ENCODE measurements at regions not wholly inside any gene's neighbourhood (a gene's known extent, or its start where the extent isn't known, plus 50 kb on each side); places are given as distances from the start of the nearest gene placed in this dataset.

DNA sequence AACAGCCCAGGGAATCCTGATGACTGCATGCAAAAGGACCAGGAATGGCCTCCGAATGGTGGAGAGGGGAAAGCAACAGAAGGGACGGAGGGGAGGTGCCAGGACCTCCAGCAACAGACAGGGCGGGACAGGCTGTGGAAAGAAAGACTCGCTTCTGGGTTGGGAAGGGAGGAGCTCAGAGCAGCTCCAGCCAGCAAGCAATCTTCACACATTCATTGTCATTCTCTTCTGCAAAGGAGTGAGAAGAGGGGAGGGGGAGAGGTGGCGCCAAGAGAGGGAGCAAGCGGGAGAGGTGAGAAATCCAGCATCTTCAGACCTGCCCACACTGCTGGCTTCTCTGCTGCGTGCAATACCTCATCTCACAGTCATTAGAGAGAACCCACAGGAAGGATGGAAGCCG is 509.0 kb downstream of the BUD13 start:
- Histone ChIP-seq H3K4me3 (ENCODE audit: low read depth in 1 of 5, low read length in 5 of 5) (no peak overlapping the region), H3K4me1 (ENCODE audit: control insufficient read depth in 5 of 5, insufficient read depth in 5 of 5, low read length in 5 of 5) (peaks cover 0 to 2% (median 0%) of the 10 kb centered on the region in 5 donors), H3K27ac (ENCODE audit: low read depth, low read length) (no peak overlapping the region), H3K9me3 (ENCODE audit: control insufficient read depth in 5 of 5, low read length in 5 of 5) (no peaks in the 10 kb centered on the region), H3K36me3 (ENCODE audit: control insufficient read depth in 5 of 5, insufficient read depth in 5 of 5, low read length in 5 of 5) (no peaks in the 10 kb centered on the region), H3K9ac (ENCODE audit: low read length in 5 of 5) (no peak overlapping the region), H3K27me3 (ENCODE audit: control insufficient read depth in 5 of 5, insufficient read depth in 4 of 5, low read length in 5 of 5) (peaks cover 4 to 19% (median 13%) of the 10 kb centered on the region in 5 donors)

DNA sequence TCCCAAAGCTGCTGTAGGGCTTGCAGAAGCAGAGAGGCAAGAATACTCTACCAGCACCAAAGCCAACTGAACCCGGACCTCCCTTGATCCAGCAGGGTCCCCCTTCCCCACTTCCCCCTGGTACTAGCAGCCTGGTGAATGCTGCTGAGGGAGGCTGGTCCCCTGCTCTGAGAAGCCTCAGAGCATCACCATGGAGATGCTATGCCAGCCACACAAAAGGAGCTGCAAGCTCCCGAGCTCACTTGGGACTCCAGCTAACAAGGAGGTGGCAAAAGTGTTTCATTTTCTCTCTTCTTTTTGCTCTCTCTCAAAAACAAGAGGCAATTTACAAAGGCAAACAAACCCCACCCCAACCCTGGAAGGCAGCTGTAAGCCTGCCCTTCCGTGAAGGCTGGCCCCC is 509.8 kb downstream of the BUD13 start:
- H3K4me3 ChIP-seq (ENCODE audit: low read depth in 1 of 5, low read length in 5 of 5) = no peak overlapping the region
- no peaks in the 10 kb centered on the region for H3K36me3 ChIP-seq (ENCODE audit: control insufficient read depth in 5 of 5, insufficient read depth in 5 of 5, low read length in 5 of 5)
- H3K27me3 ChIP-seq (ENCODE audit: control insufficient read depth in 5 of 5, insufficient read depth in 4 of 5, low read length in 5 of 5) = peaks cover 4 to 19% (median 13%) of the 10 kb centered on the region in 5 donors
- H3K27ac ChIP-seq (ENCODE audit: low read depth, low read length) = no peak overlapping the region
- H3K9ac ChIP-seq (ENCODE audit: low read length in 5 of 5) = no peak overlapping the region
- no peaks in the 10 kb centered on the region for H3K9me3 ChIP-seq (ENCODE audit: control insufficient read depth in 5 of 5, low read length in 5 of 5)
- H3K4me1 ChIP-seq (ENCODE audit: control insufficient read depth in 5 of 5, insufficient read depth in 5 of 5, low read length in 5 of 5) = peaks cover 0 to 2% (median 0%) of the 10 kb centered on the region in 5 donors

GRCh38 chr11:116262370-116262769 is 510.4 kb downstream of the BUD13 start:
- no peak overlapping the region for H3K9ac ChIP-seq (ENCODE audit: low read length in 5 of 5)
- H3K9me3 ChIP-seq (ENCODE audit: control insufficient read depth in 5 of 5, low read length in 5 of 5) = no peaks in the 10 kb centered on the region
- H3K4me1 ChIP-seq (ENCODE audit: control insufficient read depth in 5 of 5, insufficient read depth in 5 of 5, low read length in 5 of 5) = peaks cover 0 to 2% (median 0%) of the 10 kb centered on the region in 5 donors
- H3K27me3 ChIP-seq (ENCODE audit: control insufficient read depth in 5 of 5, insufficient read depth in 4 of 5, low read length in 5 of 5) = peaks cover 4 to 19% (median 13%) of the 10 kb centered on the region in 5 donors
- H3K4me3 ChIP-seq (ENCODE audit: low read depth in 1 of 5, low read length in 5 of 5) = no peak overlapping the region
- H3K36me3 ChIP-seq (ENCODE audit: control insufficient read depth in 5 of 5, insufficient read depth in 5 of 5, low read length in 5 of 5) = no peaks in the 10 kb centered on the region
- H3K27ac ChIP-seq (ENCODE audit: low read depth, low read length) = no peak overlapping the region

GRCh38 chr11:116261606-116262005 is 511.2 kb downstream of the BUD13 start:
- Histone ChIP-seq H3K36me3 (ENCODE audit: control insufficient read depth in 5 of 5, insufficient read depth in 5 of 5, low read length in 5 of 5) (no peaks in the 10 kb centered on the region), H3K4me3 (ENCODE audit: low read depth in 1 of 5, low read length in 5 of 5) (no peak overlapping the region), H3K9me3 (ENCODE audit: control insufficient read depth in 5 of 5, low read length in 5 of 5) (no peaks in the 10 kb centered on the region), H3K9ac (ENCODE audit: low read length in 5 of 5) (no peak overlapping the region), H3K4me1 (ENCODE audit: control insufficient read depth in 5 of 5, insufficient read depth in 5 of 5, low read length in 5 of 5) (no peaks in the 10 kb centered on the region), H3K27ac (ENCODE audit: low read depth, low read length) (no peak overlapping the region), H3K27me3 (ENCODE audit: control insufficient read depth in 5 of 5, insufficient read depth in 4 of 5, low read length in 5 of 5) (peaks cover 4 to 19% (median 13%) of the 10 kb centered on the region in 5 donors)

DNA sequence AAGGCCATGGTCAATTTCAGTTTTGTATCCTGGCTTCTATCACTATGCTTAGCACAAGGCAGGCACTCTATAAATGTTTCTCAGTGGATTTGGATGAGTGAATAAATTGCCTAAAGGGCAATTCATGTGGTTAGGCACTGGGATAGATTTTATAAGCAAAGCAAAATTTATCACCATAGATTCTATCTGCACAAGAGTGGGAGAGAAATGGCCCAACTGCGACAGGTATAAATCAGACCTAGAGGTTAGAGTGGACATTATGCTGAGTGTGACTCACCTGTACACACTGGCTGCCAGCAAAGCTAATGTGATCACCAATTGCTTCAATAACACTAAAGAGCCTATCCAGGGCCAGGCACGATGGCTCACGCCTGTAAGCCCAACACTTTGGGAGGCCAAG is 514.0 kb downstream of the BUD13 start:
- H3K4me3 ChIP-seq (ENCODE audit: low read depth in 1 of 5, low read length in 5 of 5) = no peak overlapping the region
- H3K27me3 ChIP-seq (ENCODE audit: control insufficient read depth in 5 of 5, insufficient read depth in 4 of 5, low read length in 5 of 5) = peaks cover 5 to 17% (median 9%) of the 10 kb centered on the region in 5 donors
- no peak overlapping the region for H3K9ac ChIP-seq (ENCODE audit: low read length in 5 of 5)
- H3K36me3 ChIP-seq (ENCODE audit: control insufficient read depth in 5 of 5, insufficient read depth in 5 of 5, low read length in 5 of 5) = no peaks in the 10 kb centered on the region
- no peaks in the 10 kb centered on the region for H3K9me3 ChIP-seq (ENCODE audit: control insufficient read depth in 5 of 5, low read length in 5 of 5)
- no peak overlapping the region for H3K27ac ChIP-seq (ENCODE audit: low read depth, low read length)
- no peaks in the 10 kb centered on the region for H3K4me1 ChIP-seq (ENCODE audit: control insufficient read depth in 5 of 5, insufficient read depth in 5 of 5, low read length in 5 of 5)

DNA sequence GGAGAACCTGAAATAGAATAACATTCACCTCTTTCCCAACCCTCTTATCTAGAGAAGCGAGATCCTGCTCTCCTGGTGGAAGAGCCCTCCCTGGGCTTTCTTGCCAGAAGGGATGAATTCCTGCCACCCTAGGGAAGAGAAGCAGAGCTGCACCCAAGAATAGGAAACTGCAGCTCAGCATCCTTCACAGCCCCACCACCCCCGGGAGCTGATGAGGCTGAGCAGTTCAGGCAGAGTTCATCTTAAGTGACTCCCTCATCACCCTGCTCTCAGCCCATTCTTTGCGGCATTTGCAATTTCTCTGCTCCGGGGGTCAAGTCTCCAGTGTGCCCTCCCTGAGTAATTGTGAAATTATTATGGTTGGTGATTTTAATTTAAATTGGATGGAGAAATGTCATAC is 514.9 kb downstream of the BUD13 start:
- Histone ChIP-seq H3K27me3 (ENCODE audit: control insufficient read depth in 5 of 5, insufficient read depth in 4 of 5, low read length in 5 of 5) (peaks cover 3 to 9% (median 6%) of the 10 kb centered on the region in 5 donors), H3K9me3 (ENCODE audit: control insufficient read depth in 5 of 5, low read length in 5 of 5) (no peaks in the 10 kb centered on the region), H3K4me3 (ENCODE audit: low read depth in 1 of 5, low read length in 5 of 5) (no peak overlapping the region), H3K36me3 (ENCODE audit: control insufficient read depth in 5 of 5, insufficient read depth in 5 of 5, low read length in 5 of 5) (no peaks in the 10 kb centered on the region), H3K9ac (ENCODE audit: low read length in 5 of 5) (no peak overlapping the region), H3K4me1 (ENCODE audit: control insufficient read depth in 5 of 5, insufficient read depth in 5 of 5, low read length in 5 of 5) (no peaks in the 10 kb centered on the region), H3K27ac (ENCODE audit: low read depth, low read length) (no peak overlapping the region)

DNA sequence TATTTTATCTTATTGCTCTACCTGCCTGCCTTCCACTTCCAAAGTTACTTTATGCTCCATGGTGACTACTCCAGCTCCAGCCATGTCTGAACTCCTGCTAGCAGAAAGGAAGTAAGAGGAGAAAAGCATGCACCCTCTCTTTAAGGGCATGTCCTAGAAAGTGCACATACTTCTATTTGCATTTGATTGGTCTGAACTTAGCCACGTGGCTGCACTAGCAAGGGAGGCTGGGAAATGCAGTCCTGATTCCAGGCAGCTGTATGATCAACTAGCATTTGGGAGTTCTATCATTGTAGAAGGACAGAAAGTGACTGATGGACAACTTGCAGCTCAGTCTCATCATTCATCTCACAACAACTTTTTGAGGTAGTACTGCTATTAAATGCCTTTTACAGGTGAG is 515.7 kb downstream of the BUD13 start:
- H3K9me3 ChIP-seq (ENCODE audit: control insufficient read depth in 5 of 5, low read length in 5 of 5) = peaks cover 0 to 1% (median 0%) of the 10 kb centered on the region in 5 donors
- no peak overlapping the region for H3K27ac ChIP-seq (ENCODE audit: low read depth, low read length)
- H3K4me1 ChIP-seq (ENCODE audit: control insufficient read depth in 5 of 5, insufficient read depth in 5 of 5, low read length in 5 of 5) = no peaks in the 10 kb centered on the region
- no peak overlapping the region for H3K4me3 ChIP-seq (ENCODE audit: low read depth in 1 of 5, low read length in 5 of 5)
- no peak overlapping the region for H3K9ac ChIP-seq (ENCODE audit: low read length in 5 of 5)
- H3K27me3 ChIP-seq (ENCODE audit: control insufficient read depth in 5 of 5, insufficient read depth in 4 of 5, low read length in 5 of 5) = peaks cover 0 to 8% (median 6%) of the 10 kb centered on the region in 5 donors
- no peaks in the 10 kb centered on the region for H3K36me3 ChIP-seq (ENCODE audit: control insufficient read depth in 5 of 5, insufficient read depth in 5 of 5, low read length in 5 of 5)

- Histone ChIP-seq H3K4me3 (ENCODE audit: low read depth in 1 of 5, low read length in 5 of 5) (no peak overlapping the region), H3K9ac (ENCODE audit: low read length in 5 of 5) (no peak overlapping the region), H3K27ac (ENCODE audit: low read depth, low read length) (no peak overlapping the region), H3K36me3 (ENCODE audit: control insufficient read depth in 5 of 5, insufficient read depth in 5 of 5, low read length in 5 of 5) (no peaks in the 10 kb centered on the region), H3K4me1 (ENCODE audit: control insufficient read depth in 5 of 5, insufficient read depth in 5 of 5, low read length in 5 of 5) (no peaks in the 10 kb centered on the region), H3K27me3 (ENCODE audit: control insufficient read depth in 5 of 5, insufficient read depth in 4 of 5, low read length in 5 of 5) (peaks cover 0 to 8% (median 6%) of the 10 kb centered on the region in 5 donors), H3K9me3 (ENCODE audit: control insufficient read depth in 5 of 5, low read length in 5 of 5) (peaks cover 0 to 3% (median 0%) of the 10 kb centered on the region in 5 donors)
These were observed 516.6 kb downstream of the BUD13 start for GRCh38 chr11:116256215-116256614.

DNA sequence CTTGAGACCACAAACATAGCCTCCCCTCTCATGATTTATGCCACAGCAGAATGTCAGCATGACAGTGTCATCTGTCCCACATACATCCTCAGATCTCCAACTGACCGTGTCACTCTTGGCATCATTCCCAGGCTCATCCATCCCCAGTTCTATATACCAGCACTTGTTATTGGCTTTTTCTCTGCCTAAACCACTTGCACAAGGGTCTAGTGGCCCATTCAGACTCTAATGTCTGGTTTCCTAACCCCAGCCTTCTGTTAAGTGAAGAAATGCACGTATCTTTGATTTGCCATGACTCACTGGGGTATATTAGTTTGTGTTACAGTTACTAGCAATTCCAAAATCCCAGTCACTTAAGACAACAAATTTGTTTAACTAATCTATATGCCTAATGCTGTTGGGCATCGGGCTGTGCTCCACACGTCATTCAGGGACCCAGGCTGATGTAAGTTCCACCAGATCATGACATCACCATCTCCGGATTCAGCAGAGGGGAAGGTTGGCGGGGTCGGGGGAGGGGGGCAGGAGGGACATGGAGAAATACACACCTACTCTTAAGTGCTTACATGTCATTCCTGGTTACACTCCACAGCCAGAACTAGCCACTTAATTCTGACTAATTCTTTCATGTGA is 517.4 kb downstream of the BUD13 start:
- Histone ChIP-seq H3K9ac (ENCODE audit: low read length in 5 of 5) (no peak overlapping the region), H3K4me1 (ENCODE audit: control insufficient read depth in 5 of 5, insufficient read depth in 5 of 5, low read length in 5 of 5) (no peaks in the 10 kb centered on the region), H3K4me3 (ENCODE audit: low read depth in 1 of 5, low read length in 5 of 5) (no peak overlapping the region), H3K27ac (ENCODE audit: low read depth, low read length) (no peak overlapping the region), H3K9me3 (ENCODE audit: control insufficient read depth in 5 of 5, low read length in 5 of 5) (peaks cover 0 to 3% (median 0%) of the 10 kb centered on the region in 5 donors), H3K36me3 (ENCODE audit: control insufficient read depth in 5 of 5, insufficient read depth in 5 of 5, low read length in 5 of 5) (no peaks in the 10 kb centered on the region), H3K27me3 (ENCODE audit: control insufficient read depth in 5 of 5, insufficient read depth in 4 of 5, low read length in 5 of 5) (peaks cover 0 to 6% (median 6%) of the 10 kb centered on the region in 5 donors)

DNA sequence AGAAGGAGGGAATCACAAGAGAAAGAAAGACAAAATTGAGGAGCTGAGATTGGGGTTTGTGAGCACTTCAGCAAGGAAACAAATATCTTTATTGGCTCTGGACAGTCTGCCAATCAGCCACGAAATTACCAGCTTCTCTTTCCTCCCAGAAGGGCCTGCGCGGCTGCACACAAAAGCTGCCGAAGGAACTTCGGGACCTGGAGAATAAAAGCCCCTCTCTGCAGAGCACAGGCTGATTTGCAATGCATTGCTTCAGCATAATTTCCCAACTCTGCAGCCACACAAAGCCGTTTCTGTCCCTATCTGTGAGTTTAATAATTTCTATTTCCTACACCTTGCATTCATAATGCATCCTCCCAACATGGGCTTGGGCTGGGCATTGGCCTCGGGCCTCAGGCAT is 522.6 kb downstream of the BUD13 start:
- H3K9ac ChIP-seq (ENCODE audit: low read length in 5 of 5) = no peak overlapping the region
- no peaks in the 10 kb centered on the region for H3K36me3 ChIP-seq (ENCODE audit: control insufficient read depth in 5 of 5, insufficient read depth in 5 of 5, low read length in 5 of 5)
- peaks cover 0 to 3% (median 0%) of the 10 kb centered on the region in 5 donors for H3K9me3 ChIP-seq (ENCODE audit: control insufficient read depth in 5 of 5, low read length in 5 of 5)
- H3K27me3 ChIP-seq (ENCODE audit: control insufficient read depth in 5 of 5, insufficient read depth in 4 of 5, low read length in 5 of 5) = peaks cover 0 to under 1% (median 0%) of the 10 kb centered on the region in 5 donors
- H3K27ac ChIP-seq (ENCODE audit: low read depth, low read length) = no peak overlapping the region
- H3K4me1 ChIP-seq (ENCODE audit: control insufficient read depth in 5 of 5, insufficient read depth in 5 of 5, low read length in 5 of 5) = no peaks in the 10 kb centered on the region
- no peak overlapping the region for H3K4me3 ChIP-seq (ENCODE audit: low read depth in 1 of 5, low read length in 5 of 5)
